ENCODE measurements at regions not wholly inside any gene's neighbourhood (a gene's known extent, or its start where the extent isn't known, plus 50 kb on each side); places are given as distances from the start of the nearest gene placed in this dataset.
"Not testable (repeated sequence)": the region's sequence is repeated elsewhere in the genome, so short reads cannot be mapped to it uniquely, and the experiment has no call there.

DNA sequence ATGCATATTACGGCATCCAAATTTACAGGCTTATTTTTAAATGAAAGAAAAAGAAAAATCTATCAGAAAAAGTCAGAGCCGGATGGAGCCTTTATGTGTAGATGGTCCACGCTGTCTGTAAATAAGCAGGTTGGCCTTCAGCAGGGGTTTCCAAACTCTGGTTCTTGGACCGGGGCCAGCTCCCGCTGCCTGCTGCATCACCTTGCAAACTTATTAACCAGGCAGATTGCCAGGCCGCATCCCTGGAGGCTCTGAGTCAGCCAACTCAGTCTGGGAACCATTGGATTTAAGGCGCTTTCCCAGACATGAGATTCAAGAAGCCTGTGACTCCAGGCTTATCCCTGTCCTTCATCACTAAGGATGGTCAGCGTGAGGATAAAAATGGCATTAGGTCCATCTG is 212.4 kb downstream of the OPA1 start:
- no peak for DNase-seq

DNA sequence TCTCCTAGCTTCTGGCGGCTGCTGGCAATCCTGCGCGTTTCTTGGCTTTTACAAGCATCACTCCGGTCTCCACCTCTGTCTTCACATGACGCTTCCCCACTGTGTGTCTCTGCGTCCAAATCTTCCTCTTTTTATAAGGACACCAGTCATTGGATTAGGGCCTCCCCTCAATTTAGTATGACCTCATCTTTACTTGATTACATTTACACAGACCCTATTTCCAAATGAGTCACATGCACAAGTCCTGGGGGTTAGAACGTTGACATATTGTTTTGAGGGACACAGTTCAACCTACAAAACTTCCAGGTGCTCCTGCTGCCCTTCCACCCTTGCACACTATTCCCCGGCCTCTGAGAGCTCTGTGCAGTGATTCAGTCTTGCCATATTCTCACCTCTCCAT is 215.3 kb downstream of the OPA1 start:
- DNase-seq, result no peak

DNA sequence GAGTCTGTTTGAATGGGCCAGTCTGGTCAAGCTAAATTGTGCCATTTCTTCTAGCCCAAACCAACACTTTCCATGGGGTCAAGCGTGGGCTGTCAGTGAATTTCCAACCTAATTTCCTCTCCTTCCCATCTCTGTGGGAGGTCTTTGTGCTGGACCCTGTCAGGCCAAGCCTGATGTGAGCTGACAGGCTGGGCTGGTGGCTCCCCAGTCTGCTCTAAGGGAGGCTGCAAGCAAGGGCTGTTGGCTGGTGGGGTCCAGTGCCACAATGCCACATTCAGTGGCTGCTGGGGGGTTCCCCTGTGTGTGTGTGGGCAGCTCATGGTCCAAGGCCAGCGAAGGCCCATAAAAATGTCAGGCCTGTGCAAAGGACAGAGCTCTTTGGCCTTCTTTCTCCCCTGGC is 216.1 kb downstream of the OPA1 start:
- DNase-seq, result no peak

DNA sequence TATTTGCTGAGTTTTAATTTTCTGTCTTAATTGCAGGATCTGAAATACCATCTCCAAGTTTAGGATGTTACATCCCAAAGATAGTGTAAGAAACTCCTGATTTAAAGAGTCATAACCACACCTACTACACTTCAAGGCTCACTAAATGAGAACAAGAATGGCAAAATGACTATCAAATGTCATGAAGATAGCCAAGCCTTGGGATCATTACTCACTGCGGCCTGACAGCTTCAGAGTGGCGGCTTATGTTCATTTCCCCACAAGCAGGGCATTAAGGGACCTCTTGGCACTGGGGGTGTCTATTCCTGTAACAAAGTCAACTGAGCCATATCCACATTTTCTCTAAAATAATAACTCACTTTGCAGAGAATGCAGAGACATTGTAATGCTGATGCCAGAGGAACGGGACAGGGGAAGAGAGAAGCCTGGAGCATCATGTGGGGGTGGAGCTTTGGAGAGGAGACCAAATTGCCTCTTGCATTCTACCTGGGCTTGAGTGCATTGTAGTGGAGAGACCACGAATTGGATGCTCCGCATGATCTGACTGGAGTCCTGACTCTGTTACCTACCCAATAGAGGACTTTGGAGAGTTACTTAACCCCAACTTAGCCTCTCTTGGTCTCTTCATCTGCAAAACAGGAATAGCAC is 219.2 kb downstream of the OPA1 start:
- no peak for DNase-seq

DNA sequence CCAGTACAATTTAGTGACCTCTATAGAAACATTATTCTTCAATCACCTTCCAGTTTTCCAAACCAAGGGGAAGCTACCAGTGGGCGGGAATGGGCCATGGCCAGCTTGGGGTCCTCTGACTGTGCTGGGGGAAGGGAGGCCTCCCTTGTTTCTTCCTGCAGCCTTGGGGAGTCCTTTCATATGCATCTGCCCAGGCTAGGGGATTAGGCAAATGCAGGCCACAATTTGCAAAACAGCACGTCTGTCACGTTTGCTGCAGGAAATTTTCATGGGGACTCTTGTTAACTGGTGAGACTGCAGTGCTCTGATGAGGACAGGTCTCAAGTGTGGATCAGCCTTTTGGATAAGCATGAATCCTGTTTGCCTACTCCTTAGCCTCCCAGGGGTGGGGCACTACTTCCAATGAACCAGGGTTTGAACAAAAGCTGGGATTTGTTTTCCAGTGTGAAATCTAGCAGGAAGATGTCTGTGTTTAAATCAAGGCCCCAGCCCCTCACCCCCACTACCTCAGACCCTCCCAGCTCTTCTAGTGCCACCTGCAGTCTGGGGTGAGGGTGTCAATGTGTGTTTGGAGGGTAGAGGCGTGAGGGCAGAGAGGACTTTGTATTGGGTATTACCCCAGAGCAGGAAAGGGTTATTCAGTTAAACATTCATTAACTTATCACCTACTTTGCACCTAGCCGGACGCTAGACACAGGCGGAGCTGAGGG is 219.9 kb downstream of the OPA1 start:
- no peak for DNase-seq

DNA sequence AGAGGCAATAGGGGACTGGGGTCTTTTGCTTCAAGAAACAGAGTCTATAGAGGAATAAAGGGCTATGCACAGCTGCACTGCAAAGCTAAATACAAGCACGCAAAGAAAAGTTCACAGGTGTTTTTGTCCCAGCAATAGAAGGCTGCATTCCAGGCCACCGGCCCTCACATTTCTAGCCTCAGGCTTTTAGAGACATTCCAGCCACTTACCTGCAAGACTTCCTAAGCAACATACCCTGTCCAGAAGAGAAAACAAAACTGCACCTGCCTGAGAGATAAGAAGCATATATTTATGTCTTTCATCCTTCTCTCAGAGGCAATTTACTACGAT is 220.5 kb downstream of the OPA1 start:
- no peak for DNase-seq

DNA sequence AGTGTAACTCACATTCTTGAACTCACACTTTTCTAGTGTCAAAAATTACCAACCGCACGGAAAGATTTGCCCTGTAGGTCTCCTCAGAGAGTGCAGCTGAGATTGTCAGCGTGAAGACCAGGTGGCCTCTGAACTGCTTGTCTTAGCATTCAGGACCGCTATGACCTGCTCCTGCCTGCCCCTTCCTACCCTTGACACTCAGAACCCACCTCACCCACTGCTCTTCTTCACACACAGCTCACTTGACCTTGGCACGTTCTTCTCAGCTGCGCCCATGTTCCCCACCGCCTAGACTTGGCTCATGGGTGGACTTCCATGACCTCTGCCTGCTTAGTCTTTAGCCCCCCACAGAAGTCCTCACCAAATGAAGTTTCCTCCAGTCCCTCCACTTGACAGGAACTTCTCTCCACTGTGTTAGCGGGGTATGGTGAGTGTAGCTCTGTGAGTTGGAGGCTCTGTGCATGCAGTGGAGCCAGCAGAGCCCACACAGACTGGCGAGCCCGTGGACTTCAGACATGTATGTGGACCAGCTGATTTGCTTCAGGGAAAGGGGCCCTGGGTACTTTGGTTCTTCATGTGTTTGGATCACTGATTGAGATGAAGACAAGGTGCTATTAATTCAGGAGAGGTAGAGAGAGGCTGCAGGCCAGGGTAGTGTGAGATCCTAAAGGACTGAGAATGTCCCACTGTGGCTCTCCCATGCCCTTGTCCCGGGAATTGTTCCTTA is 221.3 kb downstream of the OPA1 start:
- DNase-seq, result no peak

DNA sequence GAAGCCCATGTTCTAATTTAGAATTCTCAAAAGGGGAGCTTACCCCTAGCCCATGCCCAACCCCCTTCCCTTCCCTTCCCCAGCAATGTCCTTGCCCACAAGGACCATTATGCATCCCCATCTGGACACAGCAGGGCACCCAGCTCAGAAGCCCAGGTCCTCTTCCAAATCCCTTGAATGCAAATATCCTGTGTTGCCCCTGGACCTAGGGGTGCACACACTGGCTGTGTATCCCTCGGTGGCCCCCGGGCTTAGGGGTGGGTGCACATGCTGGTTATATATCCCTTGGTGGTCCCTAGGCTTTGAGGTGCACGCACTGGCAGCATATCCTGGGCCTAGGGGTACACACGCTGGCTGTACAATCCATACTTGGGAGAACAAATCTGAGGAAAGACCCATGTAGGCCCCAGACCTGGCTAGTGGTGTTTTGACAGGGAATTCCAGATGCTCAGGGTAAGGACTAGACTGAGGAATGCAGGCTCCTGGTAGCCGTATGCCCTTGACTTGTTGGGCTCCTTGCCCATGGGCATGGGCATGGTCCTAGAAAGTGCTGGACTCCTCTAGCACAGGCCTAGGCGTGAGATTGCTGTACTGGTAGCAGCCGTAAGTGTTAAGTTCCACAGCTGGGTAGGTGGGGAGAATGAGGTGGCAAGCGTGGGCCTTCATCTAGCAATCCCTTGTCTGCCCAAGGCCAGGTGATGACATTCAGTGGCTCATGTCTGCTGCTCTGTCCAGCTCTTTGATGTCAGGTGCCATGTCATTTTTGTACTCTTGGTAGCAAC is 222.4 kb downstream of the OPA1 start:
- no peak for DNase-seq

DNA sequence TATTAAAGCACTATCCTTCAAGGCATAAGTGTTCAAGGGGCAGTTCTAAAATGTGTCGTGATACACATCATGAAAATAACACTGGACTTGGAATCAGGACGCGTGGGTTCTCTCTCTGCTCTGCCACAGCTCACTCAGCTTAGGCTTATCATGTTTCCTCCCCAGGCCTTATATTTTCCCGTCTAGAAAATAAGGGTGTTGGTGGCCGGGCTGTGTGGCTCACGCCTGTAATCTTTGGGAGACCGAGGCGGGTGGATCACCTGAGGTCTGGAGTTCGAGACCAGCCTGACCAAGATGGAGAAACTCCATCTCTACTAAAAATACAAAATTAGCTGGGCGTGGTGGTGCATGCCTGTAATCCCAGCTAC is 223.0 kb downstream of the OPA1 start:
- DNase-seq, result no peak

DNA sequence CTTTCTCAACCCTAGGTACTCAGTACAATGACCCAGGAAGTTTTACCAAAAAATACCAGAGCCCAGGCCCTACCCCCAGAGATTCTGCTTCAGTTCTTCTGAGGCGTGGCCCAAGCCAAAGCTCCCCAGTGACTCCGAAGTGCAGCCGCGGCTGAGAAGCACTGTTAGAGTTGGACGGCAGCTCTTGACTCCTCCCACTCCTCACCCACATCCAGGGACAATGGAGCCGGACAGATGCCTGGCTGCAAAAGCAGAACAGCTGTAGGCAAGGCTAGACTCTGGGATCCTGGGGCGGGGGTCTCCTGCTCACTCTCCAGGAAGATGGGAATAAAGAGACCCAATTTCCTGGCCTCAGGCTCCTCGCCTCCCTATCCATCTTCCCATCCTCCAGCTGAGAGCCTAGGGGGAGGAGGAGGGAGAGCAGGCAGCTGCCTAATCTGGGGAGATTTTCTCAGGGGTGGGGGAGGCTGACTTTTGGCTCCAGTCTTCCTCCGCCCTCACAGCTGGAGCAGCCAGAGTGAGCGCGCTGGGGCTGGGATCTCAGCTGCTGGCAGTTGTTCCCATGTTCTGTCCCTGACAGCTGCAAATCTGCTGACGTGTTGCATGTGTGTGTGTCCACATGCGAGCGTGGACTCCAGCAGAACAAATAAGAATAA is 223.8 kb downstream of the OPA1 start:
- DNase-seq, result no peak

DNA sequence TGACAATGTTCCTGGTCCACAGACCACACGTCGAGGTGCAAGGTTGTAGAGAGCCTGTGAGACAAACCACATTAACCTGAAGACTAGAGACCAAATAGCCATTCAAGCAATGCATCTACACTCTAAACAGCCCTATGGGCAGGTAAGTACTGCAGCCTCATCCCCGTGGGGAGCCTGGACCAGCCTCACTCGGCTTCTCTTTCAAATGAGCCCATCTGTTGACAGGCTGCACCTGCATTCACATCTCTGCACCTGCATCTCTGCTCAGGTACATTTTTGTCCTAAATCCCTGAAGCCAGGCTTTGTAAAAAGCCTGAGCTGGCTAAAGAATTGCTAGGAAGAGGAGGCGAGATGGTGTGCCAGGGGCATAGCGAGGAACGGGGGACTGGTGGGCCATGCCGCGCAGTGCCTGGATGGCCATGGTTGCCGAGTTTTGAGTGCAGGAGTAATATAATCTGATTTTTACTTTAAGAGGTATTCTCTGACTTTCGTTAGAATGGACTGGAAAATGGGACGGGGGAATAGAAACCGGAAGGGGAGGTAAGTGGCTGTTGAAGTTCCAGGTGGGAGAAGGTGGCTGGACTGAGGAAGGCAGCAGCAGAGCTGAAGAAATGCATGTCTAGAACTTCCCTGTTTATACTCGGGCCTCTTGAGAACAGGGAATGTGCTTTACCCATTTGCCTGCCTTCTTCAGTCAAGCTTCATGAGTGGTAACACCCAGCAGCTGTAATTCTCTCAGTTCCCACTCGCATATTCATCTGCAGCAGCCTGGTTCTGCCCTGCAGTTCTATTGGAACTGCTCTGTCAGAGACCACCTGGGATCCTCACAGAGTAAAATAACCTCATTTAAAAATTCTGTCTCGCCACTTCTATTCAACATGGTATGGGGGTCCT is 226.4 kb downstream of the OPA1 start:
- no peak for DNase-seq

DNA sequence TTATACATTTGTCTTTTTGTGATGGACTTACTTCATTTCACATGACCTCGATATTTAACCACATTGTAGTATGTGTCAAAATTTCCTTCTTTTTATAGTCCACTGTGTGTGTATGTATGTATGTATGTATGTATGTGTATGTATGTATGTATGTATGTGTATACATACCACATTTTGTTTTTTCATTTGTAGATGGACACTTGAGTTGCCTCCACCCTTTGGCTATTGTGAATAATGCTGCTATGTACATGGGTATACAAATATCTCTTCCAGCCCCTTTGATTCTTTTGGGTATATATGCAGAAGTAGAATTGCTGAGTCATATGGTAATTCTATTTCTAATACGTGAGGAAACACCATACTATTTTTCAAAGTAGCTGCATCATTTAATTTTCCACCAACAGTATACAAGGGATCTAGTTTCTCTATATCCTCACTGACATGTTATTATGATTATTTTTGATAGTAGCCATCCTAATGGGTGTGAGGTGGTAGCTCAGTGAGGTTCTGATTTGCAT is 228.2 kb downstream of the OPA1 start:
- no peak for DNase-seq

DNA sequence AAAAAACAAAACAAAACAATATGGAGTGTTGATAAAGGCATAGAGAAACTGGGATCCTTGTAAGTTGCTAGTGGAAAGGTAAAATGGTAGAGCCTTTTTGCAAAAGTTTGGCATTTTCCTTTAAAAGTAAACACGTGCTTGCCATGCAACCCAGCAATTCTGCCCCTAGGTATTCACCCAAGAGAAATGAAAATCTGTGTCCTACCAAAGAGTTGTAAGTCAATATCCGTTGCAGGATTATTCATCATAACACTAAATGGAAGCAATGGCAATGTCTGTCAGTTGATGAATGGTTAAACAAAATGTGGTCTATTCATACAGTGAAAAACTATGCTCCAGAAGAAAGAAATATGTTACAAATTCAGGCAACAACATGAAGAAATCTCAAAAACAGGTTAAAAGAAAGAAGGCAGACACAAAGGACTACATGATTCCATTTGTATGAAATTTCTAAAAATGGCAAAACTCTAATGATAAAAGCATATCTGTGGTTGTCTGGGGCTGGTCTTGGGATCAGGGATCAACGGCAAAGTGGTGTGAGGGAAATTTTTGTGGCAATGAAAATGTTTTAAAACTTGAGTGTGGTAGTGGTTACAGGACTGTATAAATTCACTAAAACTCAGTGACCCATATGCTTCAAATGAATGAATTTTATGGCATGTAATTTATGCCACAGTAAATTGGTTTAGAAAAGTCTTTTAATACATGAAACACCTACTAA is 229.6 kb downstream of the OPA1 start:
- no peak for DNase-seq

DNA sequence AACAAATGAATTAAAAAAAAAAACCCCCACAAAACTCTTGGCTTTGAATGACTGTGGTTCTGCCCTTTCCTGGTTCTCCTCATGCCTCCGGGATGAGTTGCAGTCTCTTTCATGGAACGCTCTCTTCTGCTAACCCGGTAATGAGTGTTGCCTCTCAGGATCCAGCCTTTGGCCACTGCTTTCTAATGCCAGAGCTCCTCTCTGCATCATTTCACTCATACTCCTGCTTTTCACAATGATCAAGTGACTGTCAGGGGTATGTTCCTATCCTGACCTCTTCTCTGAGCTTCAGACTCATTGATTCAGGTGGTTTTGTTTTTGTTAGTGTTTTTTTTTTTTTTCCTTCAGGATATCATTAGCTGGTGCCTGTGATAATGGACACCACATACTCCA is 230.2 kb downstream of the OPA1 start:
- not testable (repeated sequence) for DNase-seq

DNA sequence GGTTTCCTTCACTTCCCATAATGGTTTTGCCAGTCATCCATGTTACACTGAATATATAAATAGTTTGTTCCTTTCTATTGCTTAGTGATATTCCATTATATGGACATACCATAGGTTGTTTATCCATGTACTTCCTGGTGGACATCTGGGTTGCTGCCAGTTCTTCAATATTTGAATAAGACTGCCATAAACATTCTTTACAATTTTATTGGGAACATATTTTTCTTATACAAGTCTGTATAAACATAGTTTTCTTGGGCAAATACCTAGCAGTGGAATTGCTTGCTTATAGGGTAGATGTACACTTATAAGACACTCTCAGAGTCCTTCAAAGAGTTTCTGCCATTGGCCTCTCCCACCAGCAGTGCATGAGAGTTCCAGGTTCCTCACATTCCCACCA is 231.4 kb downstream of the OPA1 start:
- DNase-seq, result no peak

DNA sequence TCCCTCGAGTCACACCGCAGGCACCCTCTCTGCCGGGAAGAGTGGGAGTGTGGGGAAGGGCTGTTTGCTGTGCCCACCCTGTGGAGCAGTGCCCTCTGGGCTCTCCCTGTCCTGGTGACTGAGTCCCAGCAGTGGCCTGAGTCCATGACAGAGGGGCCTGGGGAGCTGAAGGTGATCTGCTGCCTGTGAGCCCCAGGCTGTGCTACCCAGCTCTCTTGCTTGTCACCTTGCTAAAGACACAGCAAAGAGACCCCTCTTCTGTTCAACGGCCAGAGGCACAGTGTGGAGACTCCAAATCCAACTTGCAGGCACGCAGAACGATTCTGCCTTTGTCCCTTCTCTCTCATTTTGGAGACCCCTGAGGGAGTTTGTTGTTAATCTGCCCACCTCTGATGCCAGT is 232.6 kb downstream of the OPA1 start:
- DNase-seq, result no peak

DNA sequence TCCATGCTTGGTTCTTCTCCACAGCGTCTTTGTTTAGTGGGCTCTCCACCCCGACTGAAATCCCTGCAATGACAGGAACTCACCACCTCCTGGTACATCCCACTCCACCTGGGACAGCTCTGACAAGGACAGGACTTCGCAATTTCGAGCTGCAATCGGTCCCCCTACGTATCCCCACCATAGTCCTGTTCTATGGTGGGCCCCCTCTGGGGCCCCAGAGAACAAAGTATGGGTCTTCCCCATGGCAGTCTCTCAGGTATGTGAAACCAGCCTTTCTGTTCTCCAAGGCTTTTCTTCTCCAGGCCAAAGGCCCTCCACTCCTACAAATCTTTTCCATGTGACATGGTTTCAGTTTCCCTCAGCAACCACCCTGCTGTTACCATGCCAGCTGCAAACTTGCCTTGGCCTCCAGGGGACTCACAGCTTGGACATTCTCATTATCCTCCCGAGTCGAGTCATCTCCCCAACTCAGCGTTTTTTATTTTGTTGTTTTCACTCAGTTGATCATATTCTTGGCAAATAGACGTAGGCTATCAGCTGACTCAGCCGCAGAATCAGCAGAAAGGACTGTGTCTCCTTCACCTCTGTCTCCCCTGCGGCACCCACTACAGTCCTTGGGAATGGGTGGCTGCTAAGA is 233.3 kb downstream of the OPA1 start:
- DNase-seq, result no peak

DNA sequence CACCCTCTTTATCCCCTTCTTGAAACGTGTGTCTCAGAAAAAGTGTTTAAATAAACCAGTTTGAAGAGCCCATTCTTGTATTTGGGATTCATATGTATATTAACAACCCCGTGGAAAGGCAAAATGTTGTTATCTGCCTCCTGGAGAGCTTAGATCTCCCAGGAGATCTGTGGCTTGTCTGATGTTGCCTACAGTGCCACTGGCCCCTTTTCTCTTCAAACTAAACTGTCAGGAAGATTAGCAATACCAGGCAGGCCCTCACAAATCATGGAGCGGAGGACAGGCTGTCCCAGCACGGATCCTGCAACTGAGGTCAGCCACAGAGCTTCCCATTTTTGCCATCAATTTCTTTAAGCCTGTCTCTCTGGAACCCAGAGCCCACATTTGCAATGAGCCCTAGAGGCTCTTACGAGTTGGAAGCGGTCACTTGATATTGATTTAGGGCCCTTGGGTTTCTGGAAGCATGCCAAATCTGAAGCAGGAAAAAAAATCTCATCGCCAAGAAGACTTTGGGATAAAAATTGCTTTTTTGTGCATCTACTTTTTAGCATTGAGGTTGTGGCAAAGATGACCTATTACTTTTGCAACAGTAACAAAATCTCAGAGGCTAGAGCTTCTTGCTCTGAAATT is 234.1 kb downstream of the OPA1 start:
- DNase-seq, result no peak

DNA sequence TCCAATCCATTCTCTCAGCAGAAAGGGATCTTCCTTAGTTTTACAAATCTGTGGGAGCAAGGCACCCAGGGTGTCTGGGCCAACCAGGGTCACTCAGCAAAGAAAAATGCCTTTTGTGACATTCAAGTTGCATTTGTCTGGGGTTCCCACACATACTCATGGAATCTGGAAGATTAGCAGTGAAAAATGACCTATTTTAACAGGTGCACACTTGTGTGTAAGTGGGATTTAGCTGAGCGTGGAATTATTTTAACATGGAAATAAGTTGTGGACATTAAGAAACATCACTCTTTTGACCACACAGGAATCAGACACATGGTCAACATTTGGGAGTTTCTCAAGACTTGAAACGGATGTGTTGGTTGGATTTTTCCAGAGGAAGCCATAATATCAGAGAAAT is 234.9 kb downstream of the OPA1 start:
- DNase-seq, result no peak

DNA sequence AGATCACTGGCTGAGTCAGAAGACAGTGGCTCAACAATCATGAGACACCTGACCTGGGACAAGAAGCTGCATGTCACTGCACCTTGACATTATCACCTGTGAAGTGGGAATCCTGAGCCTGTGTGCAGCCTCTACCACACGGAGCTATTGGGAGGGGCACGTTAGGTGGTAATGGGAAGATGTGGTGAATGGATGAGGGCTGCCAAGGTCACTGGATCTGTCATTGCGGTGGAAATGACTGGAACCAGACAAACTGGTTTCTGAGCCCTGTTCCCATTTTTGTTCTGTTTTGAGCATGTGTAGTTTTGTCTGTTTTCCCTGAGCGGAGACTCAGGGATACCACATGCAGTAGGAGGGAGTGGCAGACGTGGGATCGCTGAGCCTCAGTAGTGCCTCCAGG is 235.5 kb downstream of the OPA1 start:
- no peak for DNase-seq
